ENCODE measurements at regions not wholly inside any gene's neighbourhood (a gene's known extent, or its start where the extent isn't known, plus 50 kb on each side); places are given as distances from the start of the nearest gene placed in this dataset.

DNA sequence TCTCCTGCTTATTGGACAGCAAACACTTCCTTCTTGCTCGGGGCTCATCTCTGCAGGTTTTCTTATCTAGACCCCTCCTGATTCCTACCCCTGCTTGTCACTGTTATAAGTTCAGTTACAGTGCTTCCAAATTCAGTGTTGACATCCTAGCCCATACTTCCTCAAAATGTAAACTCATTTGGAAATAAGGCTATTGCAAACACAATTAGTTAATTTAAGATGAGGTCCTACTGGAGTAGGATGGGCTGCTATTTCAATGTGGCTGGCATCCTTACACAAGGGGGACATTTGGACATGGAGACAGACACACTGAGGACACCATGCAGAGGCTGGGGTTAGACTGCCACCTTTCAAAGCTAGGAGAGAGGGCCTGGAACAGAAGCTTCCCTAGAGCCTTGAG, 85.2 kb upstream of the NPVF start:
- H3K4me1 Mint-ChIP-seq (ENCODE audit: low read depth, unreplicated experiment), result no peaks in the 10 kb centered on the region
- TF ChIP-seq, protein P1, sequence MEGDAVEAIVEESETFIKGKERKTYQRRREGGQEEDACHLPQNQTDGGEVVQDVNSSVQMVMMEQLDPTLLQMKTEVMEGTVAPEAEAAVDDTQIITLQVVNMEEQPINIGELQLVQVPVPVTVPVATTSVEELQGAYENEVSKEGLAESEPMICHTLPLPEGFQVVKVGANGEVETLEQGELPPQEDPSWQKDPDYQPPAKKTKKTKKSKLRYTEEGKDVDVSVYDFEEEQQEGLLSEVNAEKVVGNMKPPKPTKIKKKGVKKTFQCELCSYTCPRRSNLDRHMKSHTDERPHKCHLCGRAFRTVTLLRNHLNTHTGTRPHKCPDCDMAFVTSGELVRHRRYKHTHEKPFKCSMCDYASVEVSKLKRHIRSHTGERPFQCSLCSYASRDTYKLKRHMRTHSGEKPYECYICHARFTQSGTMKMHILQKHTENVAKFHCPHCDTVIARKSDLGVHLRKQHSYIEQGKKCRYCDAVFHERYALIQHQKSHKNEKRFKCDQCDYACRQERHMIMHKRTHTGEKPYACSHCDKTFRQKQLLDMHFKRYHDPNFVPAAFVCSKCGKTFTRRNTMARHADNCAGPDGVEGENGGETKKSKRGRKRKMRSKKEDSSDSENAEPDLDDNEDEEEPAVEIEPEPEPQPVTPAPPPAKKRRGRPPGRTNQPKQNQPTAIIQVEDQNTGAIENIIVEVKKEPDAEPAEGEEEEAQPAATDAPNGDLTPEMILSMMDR (IDR thresholded peaks at IDR 0.05; ENCODE audit: partially characterized antibody, unreplicated experiment), result no peak
- no peak overlapping the region for H3K27ac Mint-ChIP-seq (ENCODE audit: unreplicated experiment)
- no peaks in the 10 kb centered on the region for H3K36me3 Mint-ChIP-seq (ENCODE audit: unreplicated experiment)
- no peak overlapping the region for H3K4me3 Mint-ChIP-seq (ENCODE audit: unreplicated experiment)
- H3K9me3 Mint-ChIP-seq (ENCODE audit: unreplicated experiment), result no peaks in the 10 kb centered on the region
- no peaks in the 10 kb centered on the region for H3K27me3 Mint-ChIP-seq (ENCODE audit: unreplicated experiment)
- DNase-seq, result no peak

DNA sequence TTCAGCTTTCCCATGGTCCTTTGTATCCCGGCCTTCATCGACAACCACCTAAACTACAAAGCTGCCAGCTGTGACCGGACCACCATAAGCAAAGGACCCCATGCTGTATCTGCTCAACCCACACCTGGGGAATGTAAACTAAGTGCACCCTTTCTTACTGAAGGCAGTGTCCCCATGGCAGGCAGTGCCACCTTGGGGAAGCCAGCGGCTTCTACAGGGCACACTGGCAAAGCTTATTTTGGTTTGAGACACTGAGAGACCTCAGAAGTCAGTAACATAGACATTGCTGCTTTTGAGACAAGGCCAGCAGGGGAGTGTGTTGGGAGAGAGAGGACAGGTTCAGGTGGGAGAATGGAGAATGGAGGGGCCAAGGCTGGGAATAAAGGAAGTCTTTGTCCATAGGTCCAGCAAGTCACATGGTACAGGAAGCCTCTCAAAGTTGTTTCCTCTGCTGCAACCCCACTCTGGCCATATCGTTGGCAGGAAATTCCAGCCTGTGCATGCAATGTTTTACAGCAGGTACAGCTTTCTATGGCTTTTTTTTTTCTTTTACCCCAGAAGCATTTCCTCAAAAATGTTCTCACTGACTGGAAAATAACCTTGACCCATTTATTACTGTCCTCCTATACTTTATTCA, 85.9 kb upstream of the NPVF start:
- H3K4me3 Mint-ChIP-seq (ENCODE audit: unreplicated experiment), result no peak overlapping the region
- no peaks in the 10 kb centered on the region for H3K4me1 Mint-ChIP-seq (ENCODE audit: low read depth, unreplicated experiment)
- no peak overlapping the region for H3K27ac Mint-ChIP-seq (ENCODE audit: unreplicated experiment)
- no peaks in the 10 kb centered on the region for H3K9me3 Mint-ChIP-seq (ENCODE audit: unreplicated experiment)
- TF ChIP-seq, protein P1 (IDR thresholded peaks at IDR 0.05; ENCODE audit: partially characterized antibody, unreplicated experiment), result no peak
- H3K27me3 Mint-ChIP-seq (ENCODE audit: unreplicated experiment), result no peaks in the 10 kb centered on the region
- no peak for DNase-seq
- no peaks in the 10 kb centered on the region for H3K36me3 Mint-ChIP-seq (ENCODE audit: unreplicated experiment)

DNA sequence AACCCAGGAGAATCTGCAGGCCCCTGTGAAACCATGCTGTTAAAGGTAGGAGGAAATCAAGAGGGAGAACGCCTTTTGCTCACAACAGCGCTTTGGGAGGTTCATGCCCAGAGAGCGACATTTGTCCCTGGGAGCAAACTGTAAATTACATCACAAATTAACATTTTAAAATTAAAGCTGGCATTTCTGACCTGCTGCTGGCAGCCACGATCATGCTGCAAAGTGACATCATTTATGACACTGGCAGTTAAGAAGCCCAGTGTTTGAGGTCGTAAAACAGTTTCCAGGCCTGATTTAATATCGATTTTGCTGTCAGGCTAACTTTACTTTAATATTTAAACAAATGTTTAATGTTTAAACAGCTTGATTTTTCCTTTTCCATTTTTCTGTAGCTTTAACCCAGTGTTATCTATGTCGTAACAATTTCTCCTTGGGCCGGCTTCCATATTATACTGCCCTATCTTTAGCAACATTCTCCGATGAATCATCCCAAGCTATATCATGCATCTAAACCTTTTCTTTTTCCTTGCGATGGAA, 86.5 kb upstream of the NPVF start:
- H3K27me3 Mint-ChIP-seq (ENCODE audit: unreplicated experiment), result no peaks in the 10 kb centered on the region
- no peaks in the 10 kb centered on the region for H3K4me1 Mint-ChIP-seq (ENCODE audit: low read depth, unreplicated experiment)
- DNase-seq, result no peak
- no peak overlapping the region for H3K4me3 Mint-ChIP-seq (ENCODE audit: unreplicated experiment)
- TF ChIP-seq, protein P1 (IDR thresholded peaks at IDR 0.05; ENCODE audit: partially characterized antibody, unreplicated experiment), result no peak
- H3K27ac Mint-ChIP-seq (ENCODE audit: unreplicated experiment), result no peak overlapping the region
- no peaks in the 10 kb centered on the region for H3K9me3 Mint-ChIP-seq (ENCODE audit: unreplicated experiment)
- H3K36me3 Mint-ChIP-seq (ENCODE audit: unreplicated experiment), result no peaks in the 10 kb centered on the region

DNA sequence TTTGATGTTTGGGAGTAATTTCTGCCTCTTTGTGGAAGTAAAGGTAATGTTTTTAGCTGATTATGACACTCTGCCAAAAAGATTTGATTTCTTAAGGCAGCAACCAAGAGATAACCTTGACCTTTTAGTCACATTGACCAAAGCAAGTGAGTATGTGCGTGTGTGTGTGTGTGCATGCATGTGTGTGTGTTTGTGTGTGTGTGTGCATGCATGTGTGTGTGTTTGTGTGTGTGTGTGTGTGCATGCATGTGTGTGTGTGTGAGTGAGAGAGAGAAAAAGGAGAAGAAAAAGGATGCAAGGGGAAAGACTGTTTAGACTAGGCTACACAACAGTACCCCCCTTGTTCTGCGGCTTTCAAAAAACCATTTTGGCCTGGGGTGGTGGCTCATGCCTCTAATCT, 88.1 kb upstream of the NPVF start:
- H3K27me3 Mint-ChIP-seq (ENCODE audit: unreplicated experiment), result no peaks in the 10 kb centered on the region
- TF ChIP-seq, protein P1 (IDR thresholded peaks at IDR 0.05; ENCODE audit: partially characterized antibody, unreplicated experiment), result no peak
- H3K27ac Mint-ChIP-seq (ENCODE audit: unreplicated experiment), result no peak overlapping the region
- no peaks in the 10 kb centered on the region for H3K9me3 Mint-ChIP-seq (ENCODE audit: unreplicated experiment)
- no peaks in the 10 kb centered on the region for H3K4me1 Mint-ChIP-seq (ENCODE audit: low read depth, unreplicated experiment)
- H3K36me3 Mint-ChIP-seq (ENCODE audit: unreplicated experiment), result no peaks in the 10 kb centered on the region
- DNase-seq, result no peak
- no peak overlapping the region for H3K4me3 Mint-ChIP-seq (ENCODE audit: unreplicated experiment)

DNA sequence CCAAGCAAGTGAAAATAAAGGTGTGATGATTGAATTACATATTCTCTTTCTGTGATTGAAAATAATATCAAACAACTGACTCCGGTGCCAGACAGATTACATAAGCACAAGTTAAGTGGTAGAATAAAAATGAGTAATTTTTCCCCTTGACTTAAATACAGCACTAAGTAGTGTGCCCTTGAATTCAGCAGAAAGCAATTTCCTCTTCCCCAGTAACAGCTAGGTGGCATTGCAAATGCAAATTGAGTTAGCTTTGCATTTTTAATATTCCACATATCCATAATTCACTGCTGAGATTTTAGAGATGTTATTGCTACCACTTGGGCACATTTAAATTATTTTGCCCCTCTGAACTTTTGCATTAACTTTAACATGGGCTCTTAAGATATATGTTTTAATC, 89.8 kb upstream of the NPVF start:
- Mint-ChIP-seq H3K9me3 (ENCODE audit: unreplicated experiment) (no peaks in the 10 kb centered on the region), H3K27ac (ENCODE audit: unreplicated experiment) (no peak overlapping the region), H3K4me3 (ENCODE audit: unreplicated experiment) (no peak overlapping the region), H3K36me3 (ENCODE audit: unreplicated experiment) (no peaks in the 10 kb centered on the region), H3K27me3 (ENCODE audit: unreplicated experiment) (no peaks in the 10 kb centered on the region), H3K4me1 (ENCODE audit: low read depth, unreplicated experiment) (no peaks in the 10 kb centered on the region)
- TF ChIP-seq, protein P1 (IDR thresholded peaks at IDR 0.05; ENCODE audit: partially characterized antibody, unreplicated experiment), result no peak
- no peak for DNase-seq

Measured in glutamatergic neuron (in vitro differentiated cells).